ENCODE measurements at regions not wholly inside any gene's neighbourhood (a gene's known extent, or its start where the extent isn't known, plus 50 kb on each side); places are given as distances from the start of the nearest gene placed in this dataset.

GRCh38 chr2:128729051-128729450 lies 410.4 kb upstream of the HS6ST1 start:
- TF ChIP-seq NFKBIZ (CRISPR knock-in tag; IDR thresholded peaks at IDR 0.05) (no peak), ATF1 (CRISPR knock-in tag; IDR thresholded peaks at IDR 0.05) (no peak), ZNF224 (CRISPR knock-in tag; IDR thresholded peaks at IDR 0.05) (no peak), ETS1 (CRISPR knock-in tag; IDR thresholded peaks at IDR 0.05) (no peak), GZF1 (CRISPR knock-in tag; IDR thresholded peaks at IDR 0.05) (no peak)
- TF ChIP-seq, protein P1, sequence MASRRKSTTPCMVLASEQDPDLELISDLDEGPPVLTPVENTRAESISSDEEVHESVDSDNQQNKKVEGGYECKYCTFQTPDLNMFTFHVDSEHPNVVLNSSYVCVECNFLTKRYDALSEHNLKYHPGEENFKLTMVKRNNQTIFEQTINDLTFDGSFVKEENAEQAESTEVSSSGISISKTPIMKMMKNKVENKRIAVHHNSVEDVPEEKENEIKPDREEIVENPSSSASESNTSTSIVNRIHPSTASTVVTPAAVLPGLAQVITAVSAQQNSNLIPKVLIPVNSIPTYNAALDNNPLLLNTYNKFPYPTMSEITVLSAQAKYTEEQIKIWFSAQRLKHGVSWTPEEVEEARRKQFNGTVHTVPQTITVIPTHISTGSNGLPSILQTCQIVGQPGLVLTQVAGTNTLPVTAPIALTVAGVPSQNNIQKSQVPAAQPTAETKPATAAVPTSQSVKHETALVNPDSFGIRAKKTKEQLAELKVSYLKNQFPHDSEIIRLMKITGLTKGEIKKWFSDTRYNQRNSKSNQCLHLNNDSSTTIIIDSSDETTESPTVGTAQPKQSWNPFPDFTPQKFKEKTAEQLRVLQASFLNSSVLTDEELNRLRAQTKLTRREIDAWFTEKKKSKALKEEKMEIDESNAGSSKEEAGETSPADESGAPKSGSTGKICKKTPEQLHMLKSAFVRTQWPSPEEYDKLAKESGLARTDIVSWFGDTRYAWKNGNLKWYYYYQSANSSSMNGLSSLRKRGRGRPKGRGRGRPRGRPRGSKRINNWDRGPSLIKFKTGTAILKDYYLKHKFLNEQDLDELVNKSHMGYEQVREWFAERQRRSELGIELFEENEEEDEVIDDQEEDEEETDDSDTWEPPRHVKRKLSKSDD (CRISPR knock-in tag; IDR thresholded peaks at IDR 0.05; ENCODE audit: low read depth) = no peak
- TF ChIP-seq, protein P2, sequence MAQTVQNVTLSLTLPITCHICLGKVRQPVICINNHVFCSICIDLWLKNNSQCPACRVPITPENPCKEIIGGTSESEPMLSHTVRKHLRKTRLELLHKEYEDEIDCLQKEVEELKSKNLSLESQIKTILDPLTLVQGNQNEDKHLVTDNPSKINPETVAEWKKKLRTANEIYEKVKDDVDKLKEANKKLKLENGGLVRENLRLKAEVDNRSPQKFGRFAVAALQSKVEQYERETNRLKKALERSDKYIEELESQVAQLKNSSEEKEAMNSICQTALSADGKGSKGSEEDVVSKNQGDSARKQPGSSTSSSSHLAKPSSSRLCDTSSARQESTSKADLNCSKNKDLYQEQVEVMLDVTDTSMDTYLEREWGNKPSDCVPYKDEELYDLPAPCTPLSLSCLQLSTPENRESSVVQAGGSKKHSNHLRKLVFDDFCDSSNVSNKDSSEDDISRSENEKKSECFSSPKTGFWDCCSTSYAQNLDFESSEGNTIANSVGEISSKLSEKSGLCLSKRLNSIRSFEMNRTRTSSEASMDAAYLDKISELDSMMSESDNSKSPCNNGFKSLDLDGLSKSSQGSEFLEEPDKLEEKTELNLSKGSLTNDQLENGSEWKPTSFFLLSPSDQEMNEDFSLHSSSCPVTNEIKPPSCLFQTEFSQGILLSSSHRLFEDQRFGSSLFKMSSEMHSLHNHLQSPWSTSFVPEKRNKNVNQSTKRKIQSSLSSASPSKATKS (CRISPR knock-in tag; IDR thresholded peaks at IDR 0.05) = no peak
- TF ChIP-seq, protein P3, sequence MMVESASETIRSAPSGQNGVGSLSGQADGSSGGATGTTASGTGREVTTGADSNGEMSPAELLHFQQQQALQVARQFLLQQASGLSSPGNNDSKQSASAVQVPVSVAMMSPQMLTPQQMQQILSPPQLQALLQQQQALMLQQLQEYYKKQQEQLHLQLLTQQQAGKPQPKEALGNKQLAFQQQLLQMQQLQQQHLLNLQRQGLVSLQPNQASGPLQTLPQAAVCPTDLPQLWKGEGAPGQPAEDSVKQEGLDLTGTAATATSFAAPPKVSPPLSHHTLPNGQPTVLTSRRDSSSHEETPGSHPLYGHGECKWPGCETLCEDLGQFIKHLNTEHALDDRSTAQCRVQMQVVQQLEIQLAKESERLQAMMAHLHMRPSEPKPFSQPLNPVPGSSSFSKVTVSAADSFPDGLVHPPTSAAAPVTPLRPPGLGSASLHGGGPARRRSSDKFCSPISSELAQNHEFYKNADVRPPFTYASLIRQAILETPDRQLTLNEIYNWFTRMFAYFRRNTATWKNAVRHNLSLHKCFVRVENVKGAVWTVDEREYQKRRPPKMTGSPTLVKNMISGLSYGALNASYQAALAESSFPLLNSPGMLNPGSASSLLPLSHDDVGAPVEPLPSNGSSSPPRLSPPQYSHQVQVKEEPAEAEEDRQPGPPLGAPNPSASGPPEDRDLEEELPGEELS (CRISPR knock-in tag; IDR thresholded peaks at IDR 0.05) = no peak
